ENCODE measurements at regions not wholly inside any gene's neighbourhood (a gene's known extent, or its start where the extent isn't known, plus 50 kb on each side); places are given as distances from the start of the nearest gene placed in this dataset.

DNA sequence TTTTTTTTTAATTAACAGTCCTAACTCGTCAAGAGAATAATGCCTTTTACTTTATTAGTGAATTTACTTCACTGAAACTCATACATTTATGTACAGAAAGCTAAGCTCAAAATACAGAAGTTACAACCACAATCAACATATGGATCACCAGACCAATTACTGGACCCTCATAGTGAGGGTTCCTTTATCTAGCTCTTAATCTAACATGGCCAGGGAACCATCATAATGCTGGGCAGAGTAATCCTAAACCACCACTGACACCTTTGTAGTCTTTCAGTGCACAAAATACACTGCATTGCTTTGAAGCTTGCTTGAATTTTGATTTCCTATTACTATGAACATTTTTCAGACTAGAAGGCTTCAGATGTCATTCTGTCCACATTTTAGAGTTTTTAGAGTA lies 1406.6 kb upstream of the PCDH9 start:
- no peak for TF ChIP-seq TOX (CRISPR knock-in tag; IDR thresholded peaks at IDR 0.05; ENCODE audit: borderline replicate concordance)
- TF ChIP-seq, protein P1, sequence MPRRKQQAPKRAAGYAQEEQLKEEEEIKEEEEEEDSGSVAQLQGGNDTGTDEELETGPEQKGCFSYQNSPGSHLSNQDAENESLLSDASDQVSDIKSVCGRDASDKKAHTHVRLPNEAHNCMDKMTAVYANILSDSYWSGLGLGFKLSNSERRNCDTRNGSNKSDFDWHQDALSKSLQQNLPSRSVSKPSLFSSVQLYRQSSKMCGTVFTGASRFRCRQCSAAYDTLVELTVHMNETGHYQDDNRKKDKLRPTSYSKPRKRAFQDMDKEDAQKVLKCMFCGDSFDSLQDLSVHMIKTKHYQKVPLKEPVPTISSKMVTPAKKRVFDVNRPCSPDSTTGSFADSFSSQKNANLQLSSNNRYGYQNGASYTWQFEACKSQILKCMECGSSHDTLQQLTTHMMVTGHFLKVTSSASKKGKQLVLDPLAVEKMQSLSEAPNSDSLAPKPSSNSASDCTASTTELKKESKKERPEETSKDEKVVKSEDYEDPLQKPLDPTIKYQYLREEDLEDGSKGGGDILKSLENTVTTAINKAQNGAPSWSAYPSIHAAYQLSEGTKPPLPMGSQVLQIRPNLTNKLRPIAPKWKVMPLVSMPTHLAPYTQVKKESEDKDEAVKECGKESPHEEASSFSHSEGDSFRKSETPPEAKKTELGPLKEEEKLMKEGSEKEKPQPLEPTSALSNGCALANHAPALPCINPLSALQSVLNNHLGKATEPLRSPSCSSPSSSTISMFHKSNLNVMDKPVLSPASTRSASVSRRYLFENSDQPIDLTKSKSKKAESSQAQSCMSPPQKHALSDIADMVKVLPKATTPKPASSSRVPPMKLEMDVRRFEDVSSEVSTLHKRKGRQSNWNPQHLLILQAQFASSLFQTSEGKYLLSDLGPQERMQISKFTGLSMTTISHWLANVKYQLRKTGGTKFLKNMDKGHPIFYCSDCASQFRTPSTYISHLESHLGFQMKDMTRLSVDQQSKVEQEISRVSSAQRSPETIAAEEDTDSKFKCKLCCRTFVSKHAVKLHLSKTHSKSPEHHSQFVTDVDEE (CRISPR knock-in tag; IDR thresholded peaks at IDR 0.05) = no peak
- TF ChIP-seq, protein P2, sequence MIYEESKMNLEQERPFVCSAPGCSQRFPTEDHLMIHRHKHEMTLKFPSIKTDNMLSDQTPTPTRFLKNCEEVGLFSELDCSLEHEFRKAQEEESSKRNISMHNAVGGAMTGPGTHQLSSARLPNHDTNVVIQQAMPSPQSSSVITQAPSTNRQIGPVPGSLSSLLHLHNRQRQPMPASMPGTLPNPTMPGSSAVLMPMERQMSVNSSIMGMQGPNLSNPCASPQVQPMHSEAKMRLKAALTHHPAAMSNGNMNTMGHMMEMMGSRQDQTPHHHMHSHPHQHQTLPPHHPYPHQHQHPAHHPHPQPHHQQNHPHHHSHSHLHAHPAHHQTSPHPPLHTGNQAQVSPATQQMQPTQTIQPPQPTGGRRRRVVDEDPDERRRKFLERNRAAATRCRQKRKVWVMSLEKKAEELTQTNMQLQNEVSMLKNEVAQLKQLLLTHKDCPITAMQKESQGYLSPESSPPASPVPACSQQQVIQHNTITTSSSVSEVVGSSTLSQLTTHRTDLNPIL (CRISPR knock-in tag; IDR thresholded peaks at IDR 0.05; ENCODE audit: low read depth) = no peak
- no peak for TF ChIP-seq GLIS3 (CRISPR knock-in tag; IDR thresholded peaks at IDR 0.05)
